IMR-90 (cell line): ENCODE measurements at regions not wholly inside any gene's neighbourhood (a gene's known extent, or its start where the extent isn't known, plus 50 kb on each side); places are given as distances from the start of the nearest gene placed in this dataset.

Experiments used
- ATAC-seq: fragments of 200-7000 bp; cut with Tn5 transposase; 2 replicates; pipeline ENCODE4 v1.9.1; 2020; ENCODE audit warnings: low read depth, mild to moderate bottlenecking, moderate library complexity
- BruUV-seq: library from RNA; stranded (reverse); fragments of 400-500 nt; replicated peaks from 2 replicates; lab custom pipeline; 2021; lab: Mats Ljungman, UMichigan
- CTCF ChIA-PET: fragments of 300-600 bp; formaldehyde crosslinking; extraction: SDS; loops from one replicate; lab custom pipeline; 2021; ENCODE audit warnings: antibody characterized with exemption; lab: Yijun Ruan, JAX
- POLR2A ChIA-PET: fragments of 300-600 bp; sonication (Branson Sonifier 250); formaldehyde crosslinking; loops from one replicate; lab custom pipeline; 2022; ENCODE audit warnings: antibody characterized with exemption; ENCODE audit not compliant: unreplicated experiment; lab: Charles Lee
- DNase-seq: peaks from one replicate; pipeline ENCODE4 v3.0.0; 2013
- H2AFZ ChIP-seq: replicated peaks from 2 replicates; pipeline ENCODE3; 2013; ENCODE audit warnings: low read length, mild to moderate bottlenecking; ENCODE audit not compliant: poor library complexity
- H2AK5ac ChIP-seq: 2 replicates; pipeline ENCODE4 v1.6.1; 2013; ENCODE audit warnings: low read depth, low read length, inconsistent platforms
- H2AK9ac ChIP-seq: replicated peaks from 2 replicates; pipeline ENCODE3; 2013; ENCODE audit warnings: mild to moderate bottlenecking, low read depth, low read length, moderate library complexity; ENCODE audit not compliant: poor library complexity
- H2BK120ac ChIP-seq: 2 replicates; pipeline ENCODE4 v1.6.1; 2013; ENCODE audit warnings: low read depth, low read length, inconsistent platforms
- H2BK15ac ChIP-seq: 3 replicates; pipeline ENCODE4 v1.6.1; 2013; ENCODE audit warnings: low read depth, low read length, inconsistent platforms
- H2BK20ac ChIP-seq: 2 replicates; pipeline ENCODE4 v1.6.1; 2013; ENCODE audit warnings: low read depth, mild to moderate bottlenecking, inconsistent platforms, low read length, moderate library complexity
- H2BK5ac ChIP-seq: 2 replicates; pipeline ENCODE4 v1.6.1; 2013; ENCODE audit warnings: mild to moderate bottlenecking, low read depth, low read length, inconsistent platforms; ENCODE audit not compliant: poor library complexity, severe bottlenecking
- H3K14ac ChIP-seq: replicated peaks from 2 replicates; pipeline ENCODE4 v1.6.1; 2013; ENCODE audit warnings: low read depth, low read length, inconsistent platforms
- H3K18ac ChIP-seq: 2 replicates; pipeline ENCODE4 v1.6.1; 2013; ENCODE audit warnings: low read depth, low read length, control low read depth
- H3K23ac ChIP-seq: 2 replicates; pipeline ENCODE4 v1.6.1; 2013; ENCODE audit warnings: low read depth, low read length, inconsistent platforms
- H3K27ac ChIP-seq: 2 replicates; pipeline ENCODE4 v1.5.1; 2013; ENCODE audit warnings: mild to moderate bottlenecking, control low read depth, low read length; ENCODE audit not compliant: insufficient read depth
- H3K27me3 ChIP-seq: 2 replicates; pipeline ENCODE4 v1.6.1; 2013; ENCODE audit warnings: low read length; ENCODE audit not compliant: control insufficient read depth, insufficient read depth
- H3K36me3 ChIP-seq: 2 replicates; pipeline ENCODE4 v1.6.1; 2013; ENCODE audit warnings: low read length, mixed read lengths; ENCODE audit not compliant: control insufficient read depth, insufficient read depth
- H3K4ac ChIP-seq: 2 replicates; pipeline ENCODE4 v1.6.1; 2013; ENCODE audit warnings: low read depth, low read length, inconsistent platforms
- H3K4me1 ChIP-seq: 2 replicates; pipeline ENCODE4 v1.6.1; 2013; ENCODE audit warnings: low read length, mixed read lengths; ENCODE audit not compliant: control insufficient read depth, insufficient read depth
- H3K4me2 ChIP-seq: 2 replicates; pipeline ENCODE4 v1.6.1; 2013; ENCODE audit warnings: low read depth, mild to moderate bottlenecking, control low read depth, low read length, moderate library complexity
- H3K4me3 ChIP-seq: 2 replicates; pipeline ENCODE4 v1.5.1; 2013; ENCODE audit warnings: low read depth, mild to moderate bottlenecking, control low read depth, low read length, moderate library complexity; ENCODE audit not compliant: insufficient read depth
- H3K56ac ChIP-seq: 2 replicates; pipeline ENCODE4 v1.6.1; 2013; ENCODE audit warnings: low read length, inconsistent platforms; ENCODE audit not compliant: insufficient read depth; ENCODE audit errors: extremely low read depth
- H3K79me1 ChIP-seq, 2 experiments: 2 replicates each; pipeline ENCODE4 v1.6.1; 2013; ENCODE audit warnings: low read length in 2 of 2, inconsistent platforms in 1 of 2, low read depth in 1 of 2
- H3K9ac ChIP-seq: 2 replicates; pipeline ENCODE4 v1.6.1; 2013; ENCODE audit warnings: low read depth, low read length, control low read depth
- H3K9me1 ChIP-seq: 2 replicates; pipeline ENCODE4 v1.6.1; 2013; ENCODE audit warnings: low read length, inconsistent platforms; ENCODE audit not compliant: insufficient read depth
- H3K9me3 ChIP-seq: 2 replicates; pipeline ENCODE4 v1.6.1; 2013; ENCODE audit warnings: low read length; ENCODE audit not compliant: control insufficient read depth, insufficient read depth
- H4K20me1 ChIP-seq: 2 replicates; pipeline ENCODE4 v1.6.1; 2013; ENCODE audit warnings: low read length, inconsistent platforms; ENCODE audit not compliant: insufficient read depth
- H4K5ac ChIP-seq: 2 replicates; pipeline ENCODE4 v1.6.1; 2013; ENCODE audit warnings: mild to moderate bottlenecking, low read depth, low read length, control low read depth
- H4K8ac ChIP-seq, 2 experiments: 2 replicates each; pipeline ENCODE4 v1.6.1; 2013; ENCODE audit warnings: low read depth in 2 of 2, low read length in 2 of 2, control low read depth in 1 of 2, inconsistent platforms in 1 of 2
- H4K91ac ChIP-seq: 2 replicates; pipeline ENCODE4 v1.6.1; 2013; ENCODE audit warnings: low read depth, low read length, inconsistent platforms; ENCODE audit not compliant: insufficient read depth
- CTCF ChIP-seq: conservative IDR thresholded peaks from 2 replicates; pipeline ENCODE4 v1.5.1; 2012; ENCODE audit warnings: mild to moderate bottlenecking, low read depth, low read length, improper control_type of control experiment
- ELK1 ChIP-seq: fragments of 150-350 bp; IDR thresholded peaks from 2 replicates; pipeline ENCODE4 v1.6.1; 2016; ENCODE audit warnings: low read depth, mild to moderate bottlenecking, low read length, moderate library complexity, borderline replicate concordance
- FOS ChIP-seq: fragments of 150-350 bp; IDR thresholded peaks from 2 replicates; pipeline ENCODE4 v1.6.1; 2016; ENCODE audit warnings: low read depth, low read length
- MXI1 ChIP-seq: IDR thresholded peaks from 2 replicates; pipeline ENCODE4 v1.6.1; 2012; ENCODE audit warnings: low read depth, mild to moderate bottlenecking, low read length, moderate library complexity, borderline replicate concordance
- RCOR1 ChIP-seq: IDR thresholded peaks from 2 replicates; pipeline ENCODE4 v1.6.1; 2012; ENCODE audit warnings: mild to moderate bottlenecking, low read length, improper control_type of control experiment; ENCODE audit not compliant: insufficient replicate concordance
- SMC3 ChIP-seq: fragments of 150-350 bp; IDR thresholded peaks from 2 replicates; pipeline ENCODE4 v1.6.1; 2016; ENCODE audit warnings: low read depth, mild to moderate bottlenecking, antibody characterized with exemption, low read length, moderate library complexity
- WGBS, 2 experiments: methylation state at CpG; one replicate each; pipeline versions ENCODE4 v1.1.5 to v1.1.7; 2013; ENCODE audit warnings: missing lambda C conversion rate in 2 of 2; ENCODE audit not compliant: insufficient read length in 1 of 2; ENCODE audit errors: extremely low coverage in 2 of 2; 5-methylcytosine and 5-hydroxymethylcytosine counted together
- dilution Hi-C: fragments of 300-500 bp; cut with HindIII; formaldehyde crosslinking; loops from one replicate; pipeline ENCODE4 v1.14.3; 2018; ENCODE audit warnings: low sequenced_read_pairs; ENCODE audit not compliant: unreplicated experiment
- in situ Hi-C: fragments of 300-500 bp; cut with MboI; formaldehyde crosslinking; loops from 3 replicates; pipeline ENCODE4 v1.14.3; 2019; ENCODE audit warnings: low sequenced_read_pairs, inconsistent platforms, mixed read lengths
- intact Hi-C: fragments of 100-400 bp; cut with micrococcal nuclease; formaldehyde crosslinking; loops from 2 replicates; pipeline ENCODE4 v1.10.0; 2022

- H3K9me3 ChIP-seq: no peaks in the 10 kb centered on the region
- H3K4me1 ChIP-seq: no peaks in the 10 kb centered on the region; the same call in none of the 2 replicates
- H2AK9ac ChIP-seq: no peak overlapping the region
- no peak overlapping the region for H2AK5ac ChIP-seq
- intact Hi-C loops (no loop called here), in situ Hi-C loops (no loop called here), dilution Hi-C loops (no loop called here)
- H3K27ac ChIP-seq: no peak overlapping the region
- BruUV-seq: no TSS peak
- H3K4me3 ChIP-seq: no peak overlapping the region
- H3K18ac ChIP-seq: no peak overlapping the region
- no CpG with 5 or more reads among the region's 1 CpG for WGBS, 2 experiments
- no peak overlapping the region for H2BK20ac ChIP-seq
- no peaks in the 10 kb centered on the region for H3K36me3 ChIP-seq
- no peaks in the 10 kb centered on the region for H3K79me1 ChIP-seq
- CTCF ChIA-PET: no interaction called here
- H3K14ac ChIP-seq: no peak overlapping the region
- H4K91ac ChIP-seq: no peak overlapping the region
- H4K20me1 ChIP-seq: no peaks in the 10 kb centered on the region
- H3K56ac ChIP-seq: no peak overlapping the region
- no peak for ATAC-seq
- no peak overlapping the region for H3K4me2 ChIP-seq
- no peak overlapping the region for H3K23ac ChIP-seq
- no peak overlapping the region for H3K9ac ChIP-seq
- POLR2A ChIA-PET: no interaction called here
- TF ChIP-seq FOS (no peak), CTCF (no peak), MXI1 (no peak), RCOR1 (no peak), ELK1 (no peak), SMC3 (no peak)
- no peak overlapping the region for H2BK5ac ChIP-seq
- no peak overlapping the region for H2BK15ac ChIP-seq
- H2AFZ ChIP-seq: no peak overlapping the region
- H3K27me3 ChIP-seq: peaks cover 4% of the 10 kb centered on the region; the same call in 1 of the 2 replicates
- DNase-seq: peak; percentile 35
- no peak overlapping the region for H4K8ac ChIP-seq
- no peak overlapping the region for H2BK120ac ChIP-seq
- H3K9me1 ChIP-seq: no peaks in the 10 kb centered on the region
- H4K5ac ChIP-seq: no peak overlapping the region
- no peak overlapping the region for H3K4ac ChIP-seq
Observed at GRCh38 chr14:34030864-34031263, 80.0 kb upstream of the EGLN3 start.
